SK-N-SH (cell line): ENCODE measurements at regions not wholly inside any gene's neighbourhood (a gene's known extent, or its start where the extent isn't known, plus 50 kb on each side); places are given as distances from the start of the nearest gene placed in this dataset.

Source experiments
- CTCF ChIA-PET: fragments of 300-600, 350-600 bp; formaldehyde crosslinking; extraction: SDS; loops from one replicate; lab custom pipeline; 2021; lab: Yijun Ruan, JAX
- POLR2A ChIA-PET: fragments of 350-600 bp; sonication (Branson Sonifier 250); formaldehyde crosslinking; extraction: SDS; loops from one replicate; lab custom pipeline; 2020; ENCODE audit warnings: antibody characterized with exemption, inconsistent platforms; lab: Yijun Ruan, JAX
- DNase-seq: peaks from one replicate; pipeline ENCODE4 v3.0.0; 2012
- H2AFZ ChIP-seq: fragments of 200-600 bp; sonication (generic); 2 replicates; pipeline ENCODE4 v1.8.1; 2016; ENCODE audit warnings: antibody characterized with exemption, mild to moderate bottlenecking, low read depth
- H3F3A ChIP-seq: fragments of 200-600 bp; sonication (generic); replicated peaks from 2 replicates; pipeline ENCODE3; 2016; ENCODE audit warnings: antibody characterized with exemption, mild to moderate bottlenecking; ENCODE audit not compliant: insufficient read depth
- H3K27ac ChIP-seq, 2 experiments: fragments of 200-500 bp in 1 of 2; fragments of 200-600 bp in 1 of 2; sonication (Bioruptor generic) in 1 of 2; sonication (generic), shearing (Covaris generic) in 1 of 2; 2 replicates each; pipeline versions ENCODE4 v1.5.1 to v1.6.1; 2014 to 2016; ENCODE audit warnings: low read depth in 2 of 2, inconsistent platforms in 1 of 2, low read length in 1 of 2, mild to moderate bottlenecking in 1 of 2, mixed read lengths in 1 of 2
- H3K27me3 ChIP-seq: fragments of 200-600 bp; sonication (generic), shearing (Covaris generic); 2 replicates; pipeline ENCODE4 v1.6.1; 2016; ENCODE audit warnings: mixed run types; ENCODE audit not compliant: insufficient read depth
- H3K36me3 ChIP-seq, 2 experiments: fragments of 200-500 bp in 1 of 2; fragments of 200-600 bp in 1 of 2; sonication (Bioruptor generic) in 1 of 2; sonication (generic) in 1 of 2; replicated peaks in 1 of 2; 2 replicates each; pipeline versions ENCODE3 to v1.5.1; 2014 to 2016; ENCODE audit warnings: low read length in 1 of 2, mild to moderate bottlenecking in 1 of 2; ENCODE audit not compliant: insufficient read depth in 2 of 2, control insufficient read depth in 1 of 2
- H3K4me1 ChIP-seq, 2 experiments: fragments of 200-500 bp in 1 of 2; fragments of 200-600 bp in 1 of 2; sonication (Bioruptor generic) in 1 of 2; sonication (generic), shearing (Covaris generic) in 1 of 2; 2 replicates each; pipeline versions ENCODE4 v1.5.1 to v1.6.1; 2014 to 2016; ENCODE audit warnings: low read depth in 1 of 2, low read length in 1 of 2, mixed run types in 1 of 2; ENCODE audit not compliant: insufficient read depth in 2 of 2, control insufficient read depth in 1 of 2
- H3K4me2 ChIP-seq: fragments of 200-600 bp; sonication (generic), shearing (Covaris generic); 2 replicates; pipeline ENCODE4 v1.6.1; 2017; ENCODE audit warnings: mixed run types
- H3K4me3 ChIP-seq, 2 experiments: fragments of 200-500 bp in 1 of 2; fragments of 200-600 bp in 1 of 2; sonication (Bioruptor generic) in 1 of 2; sonication (generic), shearing (Covaris generic) in 1 of 2; 2 replicates each; pipeline versions ENCODE4 v1.5.1 to v1.8.1; 2014 to 2016; ENCODE audit warnings: low read depth in 2 of 2, inconsistent platforms in 1 of 2, low read length in 1 of 2, mild to moderate bottlenecking in 1 of 2, mixed read lengths in 1 of 2, moderate library complexity in 1 of 2
- H3K79me2 ChIP-seq: fragments of 200-600 bp; sonication (generic); 2 replicates; pipeline ENCODE4 v1.8.1; 2017; ENCODE audit warnings: mild to moderate bottlenecking; ENCODE audit not compliant: insufficient read depth
- H3K9ac ChIP-seq: fragments of 200-600 bp; sonication (generic); 2 replicates; pipeline ENCODE4 v1.6.1; 2017; ENCODE audit warnings: mixed run types
- H3K9me2 ChIP-seq: fragments of 200-600 bp; sonication (generic); 2 replicates; pipeline ENCODE4 v1.6.1; 2017; ENCODE audit warnings: mixed run types
- H3K9me3 ChIP-seq: fragments of 200-600 bp; sonication (generic); 2 replicates; pipeline ENCODE4 v1.6.1; 2017; ENCODE audit warnings: mixed run types, mild to moderate bottlenecking, moderate library complexity
- H4K20me1 ChIP-seq: fragments of 200-600 bp; sonication (generic); 2 replicates; pipeline ENCODE4 v1.6.1; 2017; ENCODE audit warnings: mild to moderate bottlenecking, mixed run types; ENCODE audit not compliant: insufficient read depth
- GABPA ChIP-seq: IDR thresholded peaks from 2 replicates; pipeline ENCODE4 v1.4.0; 2012; ENCODE audit warnings: low read depth, mild to moderate bottlenecking
- NFIC ChIP-seq: IDR thresholded peaks from 2 replicates; pipeline ENCODE4 v1.4.0; 2012; ENCODE audit warnings: borderline replicate concordance
- NRF1 ChIP-seq: IDR thresholded peaks from 2 replicates; pipeline ENCODE4 v1.6.1; 2012; ENCODE audit warnings: low read depth, mild to moderate bottlenecking, low read length
- RAD21 ChIP-seq: IDR thresholded peaks from 2 replicates; pipeline ENCODE4 v1.6.1; 2012; ENCODE audit warnings: mild to moderate bottlenecking, low read length
- SMC3 ChIP-seq: IDR thresholded peaks from 2 replicates; pipeline ENCODE4 v1.6.1; 2012; ENCODE audit warnings: low read depth, low read length, improper control_type of control experiment
- TAF1 ChIP-seq: IDR thresholded peaks from 2 replicates; pipeline ENCODE4 v1.6.1; 2012; ENCODE audit warnings: low read depth, mild to moderate bottlenecking, low read length, moderate library complexity, borderline replicate concordance
- TEAD4 ChIP-seq: IDR thresholded peaks from 2 replicates; pipeline ENCODE4 v1.4.0; 2012; ENCODE audit warnings: mild to moderate bottlenecking, borderline replicate concordance; ENCODE audit not compliant: insufficient read depth
- ZBTB33 ChIP-seq: IDR thresholded peaks from 2 replicates; pipeline ENCODE4 v1.4.0; 2012; ENCODE audit warnings: low read depth, borderline replicate concordance
- WGBS: methylation state at CpG from one replicate; pipeline ENCODE4 v1.1.6; 2017; ENCODE audit warnings: low lambda C conversion rate; 5-methylcytosine and 5-hydroxymethylcytosine counted together
- TF ChIP-seq, protein P1 (sequence below): IDR thresholded peaks from 2 replicates; pipeline ENCODE4 v1.4.0; 2012; ENCODE audit warnings: low read depth, borderline replicate concordance
- TF ChIP-seq, protein P2 (sequence below): fragments of 200-600 bp; sonication (generic); IDR thresholded peaks from 2 replicates; pipeline ENCODE4 v1.6.1; 2017; ENCODE audit warnings: antibody characterized with exemption, mild to moderate bottlenecking, moderate library complexity

DNA sequence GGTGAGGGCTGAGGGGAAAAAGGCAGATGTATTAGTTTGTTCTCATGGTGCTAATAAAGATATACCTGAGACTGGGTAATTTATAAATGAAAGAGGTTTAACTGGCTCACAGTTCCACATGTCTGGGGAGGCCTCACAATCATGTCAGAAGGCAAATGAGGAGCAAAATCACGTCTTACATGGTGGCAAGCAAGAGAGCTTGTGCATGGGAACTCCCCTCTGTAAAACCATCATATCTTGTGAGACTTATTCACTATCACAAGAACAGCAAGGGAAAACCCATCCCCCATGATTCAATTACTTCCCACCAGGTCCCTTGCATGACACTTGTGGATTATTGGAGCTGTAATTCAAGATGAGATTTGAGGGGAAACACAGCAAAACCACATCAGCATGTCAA is 1220.9 kb downstream of the GALC start:
- H3K36me3 ChIP-seq: no peaks in the 10 kb centered on the region
- no peaks in the 10 kb centered on the region for H3K9me3 ChIP-seq
- WGBS: 6% methylated on average over 1 of the region's 1 CpG
- H3K9me2 ChIP-seq: no peaks in the 10 kb centered on the region
- ChIA-PET CTCF (no interaction called here), POLR2A (no interaction called here)
- H3K4me1 ChIP-seq: no peaks in the 10 kb centered on the region
- H3K27me3 ChIP-seq: no peaks in the 10 kb centered on the region
- H3F3A ChIP-seq: no peaks in the 10 kb centered on the region
- H2AFZ ChIP-seq: no peak overlapping the region
- no peak overlapping the region for H3K4me3 ChIP-seq
- DNase-seq: no peak
- no peaks in the 10 kb centered on the region for H4K20me1 ChIP-seq
- TF ChIP-seq TAF1 (no peak), ZBTB33 (no peak), RAD21 (no peak)
- TF ChIP-seq, protein P1, sequence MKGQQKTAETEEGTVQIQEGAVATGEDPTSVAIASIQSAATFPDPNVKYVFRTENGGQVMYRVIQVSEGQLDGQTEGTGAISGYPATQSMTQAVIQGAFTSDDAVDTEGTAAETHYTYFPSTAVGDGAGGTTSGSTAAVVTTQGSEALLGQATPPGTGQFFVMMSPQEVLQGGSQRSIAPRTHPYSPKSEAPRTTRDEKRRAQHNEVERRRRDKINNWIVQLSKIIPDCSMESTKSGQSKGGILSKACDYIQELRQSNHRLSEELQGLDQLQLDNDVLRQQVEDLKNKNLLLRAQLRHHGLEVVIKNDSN: no peak
- H3K9ac ChIP-seq: no peak overlapping the region
- no peak overlapping the region for H3K4me2 ChIP-seq
- no peak overlapping the region for H3K27ac ChIP-seq
- no peaks in the 10 kb centered on the region for H3K79me2 ChIP-seq

GRCh38 chr14:86770186-86770585 is 1222.8 kb downstream of the GALC start:
- Histone ChIP-seq H3K4me1 (no peaks in the 10 kb centered on the region; a peak in 1 of 4 replicates), H3K27me3 (no peaks in the 10 kb centered on the region), H3K36me3 (no peaks in the 10 kb centered on the region), H3K9me2 (no peaks in the 10 kb centered on the region), H4K20me1 (no peaks in the 10 kb centered on the region), H3K9me3 (no peaks in the 10 kb centered on the region), H3K27ac (no peak overlapping the region), H3K4me2 (no peak overlapping the region), H3K9ac (no peak overlapping the region), H3K4me3 (no peak overlapping the region), H2AFZ (no peak overlapping the region), H3K79me2 (no peaks in the 10 kb centered on the region), H3F3A (no peaks in the 10 kb centered on the region)
- WGBS: 51% methylated on average over 3 of the region's 3 CpGs
- no peak for TF ChIP-seq SMC3
- ChIA-PET POLR2A (no interaction called here), CTCF (no interaction called here)
- DNase-seq: no peak

- no peaks in the 10 kb centered on the region for H4K20me1 ChIP-seq
- H3K79me2 ChIP-seq: no peaks in the 10 kb centered on the region
- WGBS: 39% methylated on average over 4 of the region's 4 CpGs
- TF ChIP-seq NFIC: no peak
- no peak for TF ChIP-seq TEAD4
- TF ChIP-seq NRF1: no peak
- no peak for TF ChIP-seq GABPA
- TF ChIP-seq, protein P2, sequence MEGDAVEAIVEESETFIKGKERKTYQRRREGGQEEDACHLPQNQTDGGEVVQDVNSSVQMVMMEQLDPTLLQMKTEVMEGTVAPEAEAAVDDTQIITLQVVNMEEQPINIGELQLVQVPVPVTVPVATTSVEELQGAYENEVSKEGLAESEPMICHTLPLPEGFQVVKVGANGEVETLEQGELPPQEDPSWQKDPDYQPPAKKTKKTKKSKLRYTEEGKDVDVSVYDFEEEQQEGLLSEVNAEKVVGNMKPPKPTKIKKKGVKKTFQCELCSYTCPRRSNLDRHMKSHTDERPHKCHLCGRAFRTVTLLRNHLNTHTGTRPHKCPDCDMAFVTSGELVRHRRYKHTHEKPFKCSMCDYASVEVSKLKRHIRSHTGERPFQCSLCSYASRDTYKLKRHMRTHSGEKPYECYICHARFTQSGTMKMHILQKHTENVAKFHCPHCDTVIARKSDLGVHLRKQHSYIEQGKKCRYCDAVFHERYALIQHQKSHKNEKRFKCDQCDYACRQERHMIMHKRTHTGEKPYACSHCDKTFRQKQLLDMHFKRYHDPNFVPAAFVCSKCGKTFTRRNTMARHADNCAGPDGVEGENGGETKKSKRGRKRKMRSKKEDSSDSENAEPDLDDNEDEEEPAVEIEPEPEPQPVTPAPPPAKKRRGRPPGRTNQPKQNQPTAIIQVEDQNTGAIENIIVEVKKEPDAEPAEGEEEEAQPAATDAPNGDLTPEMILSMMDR: no peak
- no peak for TF ChIP-seq RAD21
- no peak for TF ChIP-seq TAF1
- no peak overlapping the region for H3K27ac ChIP-seq
- no peaks in the 10 kb centered on the region for H3F3A ChIP-seq
- no peak overlapping the region for H3K4me3 ChIP-seq
- H3K27me3 ChIP-seq: no peaks in the 10 kb centered on the region
- H3K9ac ChIP-seq: no peak overlapping the region
- H2AFZ ChIP-seq: no peak overlapping the region
- no peaks in the 10 kb centered on the region; a peak in 1 of 4 replicates for H3K4me1 ChIP-seq
- no peaks in the 10 kb centered on the region for H3K36me3 ChIP-seq
- no peak overlapping the region for H3K4me2 ChIP-seq
- H3K9me2 ChIP-seq: no peaks in the 10 kb centered on the region
- ChIA-PET POLR2A (no interaction called here), CTCF (no interaction called here)
- no peaks in the 10 kb centered on the region for H3K9me3 ChIP-seq
- no peak for DNase-seq
Observed at GRCh38 chr14:86766469-86766868, 1226.5 kb downstream of the GALC start.
